Spleen (tissue), 11 donors: ENCODE measurements at regions not wholly inside any gene's neighbourhood (a gene's known extent, or its start where the extent isn't known, plus 50 kb on each side); places are given as distances from the start of the nearest gene placed in this dataset.
A peak's percentile ranks its signal among the peaks of the same experiment; 100 is the strongest.

Experiments
- DNase-seq: peaks from one replicate; pipeline ENCODE4 v3.0.0-alpha.2; 2020
- H3K27ac ChIP-seq, 8 donors: fragments of 200-600 bp; sonication (generic) in 7 of 8; 1 replicate in 4 of 8; 2 replicates in 4 of 8; pipeline versions ENCODE4 v1.5.0 to v1.8.0; 2016 to 2021; ENCODE audit warnings: inconsistent platforms in 4 of 8, mild to moderate bottlenecking in 4 of 8, moderate library complexity in 1 of 8
- H3K27me3 ChIP-seq, 7 donors: fragments of 200-600 bp; sonication (generic) in 6 of 7; replicated peaks in 1 of 7; 1 replicate in 4 of 7; 2 replicates in 3 of 7; pipeline versions ENCODE4 v1.5.0 to v1.8.0; 2016 to 2021; ENCODE audit warnings: inconsistent platforms in 3 of 7, mild to moderate bottlenecking in 1 of 7
- H3K36me3 ChIP-seq, 6 donors: fragments of 200-600 bp; sonication (generic) in 5 of 6; 1 replicate in 4 of 6; 2 replicates in 2 of 6; pipeline versions ENCODE4 v1.5.0 to v1.8.0; 2016 to 2021; ENCODE audit warnings: inconsistent platforms in 2 of 6
- H3K4me1 ChIP-seq, 6 donors: fragments of 200-600 bp; sonication (generic) in 5 of 6; 1 replicate in 3 of 6; 2 replicates in 3 of 6; pipeline versions ENCODE4 v1.5.0 to v1.8.0; 2016 to 2021; ENCODE audit warnings: inconsistent platforms in 3 of 6
- H3K4me3 ChIP-seq, 8 donors: fragments of 200-600 bp; sonication (generic) in 7 of 8; 1 replicate in 4 of 8; 2 replicates in 4 of 8; pipeline versions ENCODE4 v1.5.0 to v1.8.0; 2016 to 2021; ENCODE audit warnings: inconsistent platforms in 4 of 8, mild to moderate bottlenecking in 4 of 8, moderate library complexity in 2 of 8
- H3K9me3 ChIP-seq, 8 donors: fragments of 200-600 bp; sonication (generic) in 7 of 8; 1 replicate in 4 of 8; 2 replicates in 4 of 8; pipeline versions ENCODE4 v1.5.0 to v1.8.0; 2016 to 2021; ENCODE audit warnings: inconsistent platforms in 4 of 8
- POLR2A ChIP-seq, 3 donors: fragments of 450-650 bp; IDR thresholded peaks; one replicate each; pipeline ENCODE4 v1.5.1; 2017; ENCODE audit warnings: antibody characterized with exemption in 3 of 3, mild to moderate bottlenecking in 1 of 3
- POLR2AphosphoS5 ChIP-seq, 3 donors: sonication (generic); formaldehyde crosslinking; IDR thresholded peaks; one replicate each; pipeline ENCODE4 v1.5.1; 2017; ENCODE audit warnings: antibody characterized with exemption in 3 of 3
- WGBS, 5 donors: extraction: QIAGEN DNeasy Blood & Tissue Kit in 3 of 5; methylation state at CpG; one replicate each; pipeline versions ENCODE4 v1.1.5 to v1.1.7; 2013 to 2018; 5-methylcytosine and 5-hydroxymethylcytosine counted together
- intact Hi-C: fragments of 100-400 bp; cut with DNase I; formaldehyde crosslinking; loops from one replicate; pipeline ENCODE4 v1.15.0; 2023; ENCODE audit warnings: low total_unique reads
- TF ChIP-seq, protein P1 (sequence below), 11 experiments: fragments of 200-600 bp in 7 of 11; fragments of 450-650 bp in 4 of 11; sonication (generic) in 4 of 11; IDR thresholded peaks in 8 of 11; conservative IDR thresholded peaks in 3 of 11; 1 replicate in 7 of 11; 2 replicates in 4 of 11; pipeline versions ENCODE4 v1.4.0 to v1.8.0; 2016 to 2021; ENCODE audit warnings: antibody characterized with exemption in 11 of 11, inconsistent platforms in 4 of 11, mild to moderate bottlenecking in 1 of 11
- donor health status: healthy with polysubstance abuse.
- donor health status: DM: no; HTN: no; CAD: no; lungs with moderate emphysema.
- donor health status: DM: no; HTN: no; CAD: no.
- donor health status: Bipolar disorder and iron deficiency.
- donor health status: healthy.
- donor health status: DM: no; HTN: no; CAD: no.
- donor health status: DM: yes; HTN: yes; CAD: no.

DNA sequence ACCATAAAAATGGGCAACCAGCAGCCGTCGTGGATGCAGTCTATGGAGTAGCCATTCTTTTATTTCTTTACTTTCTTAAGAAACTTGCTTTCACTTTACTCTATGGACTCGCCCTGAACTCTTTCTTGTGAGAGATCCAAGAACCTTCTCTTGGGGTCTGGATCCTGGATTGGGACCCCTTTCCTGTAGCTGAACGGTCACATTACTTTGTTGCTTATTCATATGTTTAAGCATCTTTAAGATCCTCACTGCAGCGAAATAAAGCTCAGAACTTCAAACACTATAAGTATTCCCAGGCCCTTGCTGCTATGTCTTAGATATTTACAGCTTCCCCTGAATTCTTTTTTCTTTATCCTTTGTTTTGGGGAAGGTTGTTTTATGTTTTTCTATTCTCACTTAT is 187.8 kb upstream of the DDI1 start:
- no peaks in the 10 kb centered on the region for H3K4me1 ChIP-seq
- TF ChIP-seq POLR2A (IDR thresholded peaks at IDR 0.05) (no peak), POLR2AphosphoS5 (IDR thresholded peaks at IDR 0.05) (no peak)
- TF ChIP-seq, protein P1, sequence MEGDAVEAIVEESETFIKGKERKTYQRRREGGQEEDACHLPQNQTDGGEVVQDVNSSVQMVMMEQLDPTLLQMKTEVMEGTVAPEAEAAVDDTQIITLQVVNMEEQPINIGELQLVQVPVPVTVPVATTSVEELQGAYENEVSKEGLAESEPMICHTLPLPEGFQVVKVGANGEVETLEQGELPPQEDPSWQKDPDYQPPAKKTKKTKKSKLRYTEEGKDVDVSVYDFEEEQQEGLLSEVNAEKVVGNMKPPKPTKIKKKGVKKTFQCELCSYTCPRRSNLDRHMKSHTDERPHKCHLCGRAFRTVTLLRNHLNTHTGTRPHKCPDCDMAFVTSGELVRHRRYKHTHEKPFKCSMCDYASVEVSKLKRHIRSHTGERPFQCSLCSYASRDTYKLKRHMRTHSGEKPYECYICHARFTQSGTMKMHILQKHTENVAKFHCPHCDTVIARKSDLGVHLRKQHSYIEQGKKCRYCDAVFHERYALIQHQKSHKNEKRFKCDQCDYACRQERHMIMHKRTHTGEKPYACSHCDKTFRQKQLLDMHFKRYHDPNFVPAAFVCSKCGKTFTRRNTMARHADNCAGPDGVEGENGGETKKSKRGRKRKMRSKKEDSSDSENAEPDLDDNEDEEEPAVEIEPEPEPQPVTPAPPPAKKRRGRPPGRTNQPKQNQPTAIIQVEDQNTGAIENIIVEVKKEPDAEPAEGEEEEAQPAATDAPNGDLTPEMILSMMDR (IDR thresholded peaks at IDR 0.05 in 8 of 11, conservative IDR thresholded peaks at IDR 0.05 in 3 of 11): no peak
- H3K27me3 ChIP-seq: no peaks in the 10 kb centered on the region
- H3K36me3 ChIP-seq: no peaks in the 10 kb centered on the region
- no peak overlapping the region for H3K4me3 ChIP-seq
- no peak for DNase-seq
- intact Hi-C loops: no loop called here
- no peaks in the 10 kb centered on the region for H3K9me3 ChIP-seq
- H3K27ac ChIP-seq: no peak overlapping the region
- WGBS, 5 donors: 88 to 95% (median 91%) methylated on average over 5 of the region's 5 CpGs

DNA sequence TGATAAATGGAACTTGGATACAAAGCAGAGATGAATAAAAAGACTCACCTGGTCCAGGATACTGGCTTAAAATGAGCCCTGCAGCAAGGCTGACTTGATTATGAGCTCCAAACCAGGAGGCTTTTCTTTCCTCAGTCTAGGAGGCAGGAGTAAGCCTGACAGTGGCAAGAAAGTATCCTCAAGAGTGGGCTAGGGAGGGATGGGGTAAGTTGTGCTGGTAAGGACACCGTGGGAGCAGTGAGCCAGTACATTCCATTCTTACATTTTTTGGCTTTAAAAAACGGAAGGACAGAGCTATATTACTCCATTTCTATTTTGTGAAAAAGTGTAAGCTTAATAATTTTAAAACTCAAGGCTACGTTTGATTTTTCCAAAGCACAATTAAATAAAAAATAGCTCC is 187.1 kb upstream of the DDI1 start:
- Histone ChIP-seq H3K4me3 (no peak overlapping the region), H3K4me1 (no peaks in the 10 kb centered on the region), H3K27ac (no peak overlapping the region), H3K9me3 (no peaks in the 10 kb centered on the region), H3K36me3 (no peaks in the 10 kb centered on the region), H3K27me3 (no peaks in the 10 kb centered on the region)
- no peak for DNase-seq
- TF ChIP-seq POLR2A (IDR thresholded peaks at IDR 0.05) (no peak), POLR2AphosphoS5 (IDR thresholded peaks at IDR 0.05) (no peak)
- TF ChIP-seq, protein P1 (IDR thresholded peaks at IDR 0.05 in 8 of 11, conservative IDR thresholded peaks at IDR 0.05 in 3 of 11): no peak
- WGBS, 5 donors: 70 to 81% (median 72%) methylated on average over 3 of the region's 3 CpGs
- intact Hi-C loops: no loop called here

GRCh38 chr11:103850419-103851165 is 185.8 kb upstream of the DDI1 start:
- Histone ChIP-seq H3K36me3 (no peaks in the 10 kb centered on the region), H3K4me1 (no peaks in the 10 kb centered on the region), H3K27ac (peak overlapping the region in 1 of 8 donors; percentile 16), H3K27me3 (no peaks in the 10 kb centered on the region), H3K9me3 (no peaks in the 10 kb centered on the region), H3K4me3 (no peak overlapping the region)
- intact Hi-C loops: no loop called here
- WGBS, 5 donors: 78 to 83% (median 80%) methylated on average over 6 of the region's 6 CpGs
- no peak for DNase-seq
- TF ChIP-seq POLR2A (IDR thresholded peaks at IDR 0.05): no peak
- TF ChIP-seq, protein P1 (IDR thresholded peaks at IDR 0.05 in 8 of 11, conservative IDR thresholded peaks at IDR 0.05 in 3 of 11): no peak
- no peak for TF ChIP-seq POLR2AphosphoS5 (IDR thresholded peaks at IDR 0.05)

GRCh38 chr11:103851166-103851651 is 185.2 kb upstream of the DDI1 start:
- H3K27ac ChIP-seq: peak overlapping the region in 1 of 8 donors; percentile 16

More at GRCh38 chr11:103851166-103851651, 185.2 kb upstream of the DDI1 start:
- TF ChIP-seq POLR2A (IDR thresholded peaks at IDR 0.05) (no peak), POLR2AphosphoS5 (IDR thresholded peaks at IDR 0.05) (no peak)
- TF ChIP-seq, protein P1 (IDR thresholded peaks at IDR 0.05 in 8 of 11, conservative IDR thresholded peaks at IDR 0.05 in 3 of 11): no peak
- Histone ChIP-seq H3K4me3 (no peak overlapping the region), H3K4me1 (no peaks in the 10 kb centered on the region), H3K27me3 (no peaks in the 10 kb centered on the region), H3K9me3 (no peaks in the 10 kb centered on the region), H3K36me3 (no peaks in the 10 kb centered on the region)
- DNase-seq: no peak
- intact Hi-C loops: no loop called here
- WGBS, 5 donors: 65 to 87% (median 74%) methylated on average over 3 of the region's 3 CpGs
